Lung (tissue), 11 donors: ENCODE measurements at regions not wholly inside any gene's neighbourhood (a gene's known extent, or its start where the extent isn't known, plus 50 kb on each side); places are given as distances from the start of the nearest gene placed in this dataset.

Experiments used
- ATAC-seq: fragments of 200-7000 bp; cut with Tn5 transposase; one replicate; pipeline ENCODE4 v1.9.1; 2020; ENCODE audit warnings: moderate number of reproducible peaks; ENCODE audit not compliant: insufficient read depth, low FRiP score
- DNase-seq, 3 donors: peaks; one replicate each; pipeline ENCODE4 v3.0.0-alpha.2; 2013 to 2017
- H3K27ac ChIP-seq, 2 donors: one replicate each; pipeline ENCODE4 v1.5.1; 2013; ENCODE audit warnings: mild to moderate bottlenecking in 2 of 2, moderate library complexity in 2 of 2, control low read depth in 1 of 2, inconsistent platforms in 1 of 2, low read depth in 1 of 2, low read length in 1 of 2
- H3K27me3 ChIP-seq, 3 donors: one replicate each; pipeline ENCODE4 v1.5.1; 2013; ENCODE audit warnings: low read length in 2 of 3; ENCODE audit not compliant: control insufficient read depth in 3 of 3, insufficient read depth in 3 of 3
- H3K36me3 ChIP-seq, 4 donors: one replicate each; pipeline ENCODE4 v1.5.1; 2013; ENCODE audit warnings: low read length in 4 of 4, mild to moderate bottlenecking in 1 of 4, moderate library complexity in 1 of 4; ENCODE audit not compliant: control insufficient read depth in 4 of 4, insufficient read depth in 4 of 4
- H3K4me1 ChIP-seq, 5 donors: one replicate each; pipeline ENCODE4 v1.5.1; 2013; ENCODE audit warnings: low read length in 5 of 5, mild to moderate bottlenecking in 2 of 5, moderate library complexity in 1 of 5; ENCODE audit not compliant: control insufficient read depth in 5 of 5, insufficient read depth in 5 of 5
- H3K4me3 ChIP-seq: one replicate; pipeline ENCODE4 v1.5.1; 2013; ENCODE audit warnings: mild to moderate bottlenecking, control low read depth, moderate library complexity
- H3K9ac ChIP-seq, 2 donors: one replicate each; pipeline ENCODE4 v1.5.1; 2013; ENCODE audit warnings: low read length in 2 of 2, control low read depth in 1 of 2; ENCODE audit not compliant: insufficient read depth in 1 of 2
- H3K9me3 ChIP-seq, 4 donors: one replicate each; pipeline ENCODE4 v1.5.1; 2013; ENCODE audit warnings: low read length in 3 of 4, mild to moderate bottlenecking in 1 of 4, moderate library complexity in 1 of 4; ENCODE audit not compliant: control insufficient read depth in 4 of 4, insufficient read depth in 3 of 4
- CTCF ChIP-seq: IDR thresholded peaks from 2 replicates; pipeline ENCODE4 v1.5.1; 2012; ENCODE audit warnings: mild to moderate bottlenecking; ENCODE audit errors: control extremely low read depth, extremely low read depth
- WGBS, 2 donors: extraction: QIAGEN DNeasy Blood & Tissue Kit; methylation state at CpG; one replicate each; pipeline ENCODE4 v1.1.7; 2013; 5-methylcytosine and 5-hydroxymethylcytosine counted together
- donor health status: control.
- donor health status: control.
- donor health status: Bipolar disorder and iron deficiency.
- donor health status: healthy.
- donor health status: DM: yes; HTN: yes; CAD: no.

- Histone ChIP-seq H3K4me3 (no peak overlapping the region), H3K4me1 (no peaks in the 10 kb centered on the region), H3K9ac (no peak overlapping the region), H3K36me3 (no peaks in the 10 kb centered on the region), H3K27me3 (no peaks in the 10 kb centered on the region), H3K27ac (no peak overlapping the region), H3K9me3 (no peaks in the 10 kb centered on the region)
- DNase-seq (no peak), ATAC-seq (no peak)
- 83% methylated on average over 1 of the region's 1 CpG for WGBS, 2 donors
- no peak for TF ChIP-seq CTCF
These were observed 570.1 kb downstream of the DHX35 start for GRCh38 chr20:39532205-39532604.

- no peak for ATAC-seq
- no peak overlapping the region for H3K4me3 ChIP-seq
- H3K9ac ChIP-seq, result no peak overlapping the region
- no peak overlapping the region for H3K27ac ChIP-seq
- no peaks in the 10 kb centered on the region for H3K36me3 ChIP-seq
- DNase-seq, result no peak
- TF ChIP-seq CTCF, result no peak
- H3K4me1 ChIP-seq, result peaks cover 0 to 4% (median 0%) of the 10 kb centered on the region in 5 donors
- WGBS, 2 donors, result 88 to 91% methylated on average over 4 of the region's 4 CpGs
- no peaks in the 10 kb centered on the region for H3K9me3 ChIP-seq
- no peaks in the 10 kb centered on the region for H3K27me3 ChIP-seq
These were observed 566.3 kb downstream of the DHX35 start for GRCh38 chr20:39528436-39528835.

- no peak overlapping the region for H3K9ac ChIP-seq
- H3K4me3 ChIP-seq, result no peak overlapping the region
- 57 to 75% methylated on average over 4 of the region's 4 CpGs for WGBS, 2 donors
- no peak for TF ChIP-seq CTCF
- DNase-seq (peak; percentile 50 to 74 (median 65)), ATAC-seq (peak; percentile 34)
- peaks cover 0 to 4% (median 0%) of the 10 kb centered on the region in 5 donors for H3K4me1 ChIP-seq
- H3K36me3 ChIP-seq, result no peaks in the 10 kb centered on the region
- H3K27me3 ChIP-seq, result no peaks in the 10 kb centered on the region
- H3K9me3 ChIP-seq, result peaks cover 0 to 3% (median 0%) of the 10 kb centered on the region in 4 donors
- no peak overlapping the region for H3K27ac ChIP-seq
These were observed 562.3 kb downstream of the DHX35 start for GRCh38 chr20:39524371-39524911.

GRCh38 chr20:39523405-39523804 lies 561.3 kb downstream of the DHX35 start:
- no peak for ATAC-seq
- no peak overlapping the region for H3K9ac ChIP-seq
- 81 to 86% methylated on average over 1 of the region's 1 CpG for whole genome bisulfite sequencing, 2 donors

More at GRCh38 chr20:39523405-39523804, 561.3 kb downstream of the DHX35 start:
- H3K9me3 ChIP-seq, result peaks cover 0 to 3% (median 0%) of the 10 kb centered on the region in 4 donors
- no peak for DNase-seq
- no peak for TF ChIP-seq CTCF
- no peaks in the 10 kb centered on the region for H3K36me3 ChIP-seq
- no peaks in the 10 kb centered on the region for H3K27me3 ChIP-seq
- peaks cover 0 to 4% (median 0%) of the 10 kb centered on the region in 5 donors for H3K4me1 ChIP-seq
- H3K4me3 ChIP-seq, result no peak overlapping the region
- H3K27ac ChIP-seq, result no peak overlapping the region
